Osteocyte (in vitro differentiated cells): ENCODE measurements at regions not wholly inside any gene's neighbourhood (a gene's known extent, or its start where the extent isn't known, plus 50 kb on each side); places are given as distances from the start of the nearest gene placed in this dataset.
"Not testable (repeated sequence)": the region's sequence is repeated elsewhere in the genome, so short reads cannot be mapped to it uniquely, and the experiment has no call there.

Source experiments
- DNase-seq: peaks from one replicate; pipeline ENCODE4 v3.0.0; 2021; ENCODE audit warnings: mixed read lengths; ENCODE audit not compliant: unreplicated experiment; ENCODE audit errors: extremely low spot score
- H3K27ac Mint-ChIP-seq: one replicate; pipeline ENCODE4 v1.8.0; 2021; ENCODE audit warnings: mild to moderate bottlenecking, mixed read lengths; ENCODE audit not compliant: unreplicated experiment
- H3K27me3 Mint-ChIP-seq: one replicate; pipeline ENCODE4 v1.8.0; 2021; ENCODE audit warnings: mixed read lengths; ENCODE audit not compliant: unreplicated experiment
- H3K36me3 Mint-ChIP-seq: one replicate; pipeline ENCODE4 v1.8.0; 2021; ENCODE audit warnings: mixed read lengths; ENCODE audit not compliant: unreplicated experiment
- H3K4me1 Mint-ChIP-seq: one replicate; pipeline ENCODE4 v1.8.0; 2021; ENCODE audit warnings: mixed read lengths; ENCODE audit not compliant: unreplicated experiment
- H3K4me3 Mint-ChIP-seq: one replicate; pipeline ENCODE4 v1.8.0; 2021; ENCODE audit warnings: mild to moderate bottlenecking, moderate library complexity, mixed read lengths; ENCODE audit not compliant: unreplicated experiment
- H3K9me3 Mint-ChIP-seq: one replicate; pipeline ENCODE4 v1.8.0; 2021; ENCODE audit warnings: mixed read lengths; ENCODE audit not compliant: unreplicated experiment
- CTCF ChIP-seq: fragments of 200-600 bp; sonication (generic); IDR thresholded peaks from 2 replicates; pipeline ENCODE4 v1.5.0; 2021; ENCODE audit warnings: antibody characterized with exemption, mild to moderate bottlenecking, moderate library complexity

GRCh38 chr16:85515319-85515745 lies 97.8 kb upstream of the GSE1 start:
- H3K36me3 Mint-ChIP-seq = no peaks in the 10 kb centered on the region
- H3K27me3 Mint-ChIP-seq = no peaks in the 10 kb centered on the region
- TF ChIP-seq CTCF = no peak
- no peak overlapping the region for H3K4me3 Mint-ChIP-seq
- H3K9me3 Mint-ChIP-seq = no peaks in the 10 kb centered on the region
- no peak for DNase-seq
- H3K4me1 Mint-ChIP-seq = peaks cover 47% of the 10 kb centered on the region
- peak overlapping the region; percentile 97 for H3K27ac Mint-ChIP-seq

GRCh38 chr16:85515830-85516397 lies 97.2 kb upstream of the GSE1 start:
- Mint-ChIP-seq H3K4me3 (no peak overlapping the region), H3K27ac (peak overlapping the region; percentile 97), H3K4me1 (peaks cover 47% of the 10 kb centered on the region), H3K9me3 (no peaks in the 10 kb centered on the region), H3K36me3 (no peaks in the 10 kb centered on the region), H3K27me3 (no peaks in the 10 kb centered on the region)
- DNase-seq = no peak
- TF ChIP-seq CTCF = no peak

- no peaks in the 10 kb centered on the region for H3K36me3 Mint-ChIP-seq
- TF ChIP-seq CTCF = no peak
- no peaks in the 10 kb centered on the region for H3K27me3 Mint-ChIP-seq
- peak overlapping the region; percentile 1 for H3K27ac Mint-ChIP-seq
- DNase-seq = no peak
- no peak overlapping the region for H3K4me3 Mint-ChIP-seq
- H3K9me3 Mint-ChIP-seq = no peaks in the 10 kb centered on the region
- peaks cover 47% of the 10 kb centered on the region for H3K4me1 Mint-ChIP-seq
These were observed 96.0 kb upstream of the GSE1 start for GRCh38 chr16:85517154-85517553.

- no peak overlapping the region for H3K4me3 Mint-ChIP-seq
- H3K27ac Mint-ChIP-seq = peak overlapping the region; percentile 1
- H3K9me3 Mint-ChIP-seq = no peaks in the 10 kb centered on the region
- no peaks in the 10 kb centered on the region for H3K36me3 Mint-ChIP-seq
- DNase-seq = no peak
- peaks cover 48% of the 10 kb centered on the region for H3K4me1 Mint-ChIP-seq
- TF ChIP-seq CTCF = no peak
- H3K27me3 Mint-ChIP-seq = no peaks in the 10 kb centered on the region
These were observed 95.5 kb upstream of the GSE1 start for GRCh38 chr16:85517563-85518179.

- DNase-seq = no peak
- Mint-ChIP-seq H3K4me1 (peaks cover 50% of the 10 kb centered on the region), H3K36me3 (no peaks in the 10 kb centered on the region), H3K9me3 (no peaks in the 10 kb centered on the region), H3K27me3 (no peaks in the 10 kb centered on the region), H3K27ac (no peak overlapping the region), H3K4me3 (no peak overlapping the region)
- TF ChIP-seq CTCF = no peak
These were observed 94.6 kb upstream of the GSE1 start for GRCh38 chr16:85518398-85519049.

GRCh38 chr16:85519050-85519440 lies 94.1 kb upstream of the GSE1 start:
- peaks cover 49% of the 10 kb centered on the region for H3K4me1 Mint-ChIP-seq
- H3K27ac Mint-ChIP-seq, H3K9me3 Mint-ChIP-seq, H3K4me3 Mint-ChIP-seq, DNase-seq, H3K27me3 Mint-ChIP-seq, H3K36me3 Mint-ChIP-seq: not testable (repeated sequence)
